A549 (cell line): ENCODE measurements at regions not wholly inside any gene's neighbourhood (a gene's known extent, or its start where the extent isn't known, plus 50 kb on each side); places are given as distances from the start of the nearest gene placed in this dataset.

Experiments used
- CEBPB ChIP-seq, 2 experiments: fragments of >200 bp in 1 of 2; sonication (Bioruptor Twin) in 1 of 2; formaldehyde crosslinking in 1 of 2; IDR thresholded peaks; 2 replicates each; pipeline ENCODE4 v1.6.1; 2012 to 2016
- CTCF ChIP-seq: fragments of >200 bp; sonication (Bioruptor Twin); formaldehyde crosslinking; IDR thresholded peaks from 3 replicates; pipeline ENCODE4 v1.5.1; 2016
- E2F6 ChIP-seq: IDR thresholded peaks from 2 replicates; pipeline ENCODE4 v1.6.1; 2012; ENCODE audit warnings: low read depth, borderline replicate concordance
- JUNB ChIP-seq: fragments of >200 bp; sonication (Bioruptor Twin); formaldehyde crosslinking; IDR thresholded peaks from 2 replicates; pipeline ENCODE4 v1.6.1; 2016
- KDM1A ChIP-seq: fragments of 200-600 bp; sonication (generic); IDR thresholded peaks from 2 replicates; pipeline ENCODE4 v1.6.1; 2016; ENCODE audit warnings: low read depth, mild to moderate bottlenecking
- MAZ ChIP-seq: fragments of 150-350 bp; IDR thresholded peaks from 2 replicates; pipeline ENCODE4 v1.6.1; 2014; ENCODE audit warnings: antibody characterized with exemption, low read depth, low read length, borderline replicate concordance
- MYC ChIP-seq: IDR thresholded peaks from 2 replicates; pipeline ENCODE4 v1.6.1; 2012; ENCODE audit warnings: mild to moderate bottlenecking, inconsistent platforms, low read length, improper control_type of control experiment, borderline replicate concordance
- NPAS2 ChIP-seq: fragments of 250-450 bp; sonication (Bioruptor Pico); IDR thresholded peaks from 2 replicates; pipeline ENCODE4 v1.8.0; 2022; ENCODE audit warnings: mild to moderate bottlenecking, moderate library complexity, borderline replicate concordance
- RAD21 ChIP-seq, 2 experiments: fragments of >200 bp in 1 of 2; sonication (Bioruptor Twin) in 1 of 2; formaldehyde crosslinking in 1 of 2; IDR thresholded peaks in 1 of 2; conservative IDR thresholded peaks in 1 of 2; 2 replicates in 1 of 2; 3 replicates in 1 of 2; pipeline ENCODE4 v1.6.1; 2012 to 2018; ENCODE audit warnings: inconsistent platforms in 1 of 2
- RCOR1 ChIP-seq: fragments of 150-350 bp; IDR thresholded peaks from 2 replicates; pipeline ENCODE4 v1.6.1; 2014; ENCODE audit warnings: antibody characterized with exemption, low read length, low read depth
- RFX5 ChIP-seq: fragments of 450-650 bp; IDR thresholded peaks from 2 replicates; pipeline ENCODE4 v1.7.1; 2014; ENCODE audit warnings: antibody characterized with exemption, mild to moderate bottlenecking, moderate library complexity
- TF ChIP-seq, protein P1 (sequence below): IDR thresholded peaks from 2 replicates; pipeline ENCODE4 v1.6.1; 2012
- TF ChIP-seq, protein P2 (sequence below): IDR thresholded peaks from 2 replicates; pipeline ENCODE4 v1.6.1; 2012

DNA sequence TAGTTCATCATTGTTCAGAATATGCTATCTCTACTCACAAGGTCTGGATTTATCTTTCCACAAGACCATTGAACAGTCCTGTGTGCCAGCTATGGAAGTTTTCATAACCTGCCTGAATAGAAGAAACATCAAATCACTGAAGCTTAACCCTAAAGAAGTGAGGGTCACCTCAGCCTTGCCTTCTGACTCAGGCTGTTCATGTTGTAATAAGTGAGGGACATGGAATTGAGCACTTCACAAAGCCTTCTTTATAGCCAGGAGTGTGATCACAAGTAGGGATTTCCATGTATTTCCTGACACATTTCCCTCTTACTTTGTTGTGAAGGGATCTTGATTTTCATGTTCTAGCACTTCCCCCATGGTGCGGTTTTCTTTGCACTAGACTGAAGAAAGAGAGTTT lies 577.5 kb upstream of the WWC1 start:
- no peak for TF ChIP-seq CTCF
- TF ChIP-seq, protein P1, sequence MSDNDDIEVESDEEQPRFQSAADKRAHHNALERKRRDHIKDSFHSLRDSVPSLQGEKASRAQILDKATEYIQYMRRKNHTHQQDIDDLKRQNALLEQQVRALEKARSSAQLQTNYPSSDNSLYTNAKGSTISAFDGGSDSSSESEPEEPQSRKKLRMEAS: no peak
- no peak for TF ChIP-seq RCOR1
- no peak for TF ChIP-seq CEBPB (IDR thresholded peaks at IDR 0.05)
- no peak for TF ChIP-seq RFX5
- TF ChIP-seq MYC: no peak
- no peak for TF ChIP-seq MAZ
- TF ChIP-seq, protein P2, sequence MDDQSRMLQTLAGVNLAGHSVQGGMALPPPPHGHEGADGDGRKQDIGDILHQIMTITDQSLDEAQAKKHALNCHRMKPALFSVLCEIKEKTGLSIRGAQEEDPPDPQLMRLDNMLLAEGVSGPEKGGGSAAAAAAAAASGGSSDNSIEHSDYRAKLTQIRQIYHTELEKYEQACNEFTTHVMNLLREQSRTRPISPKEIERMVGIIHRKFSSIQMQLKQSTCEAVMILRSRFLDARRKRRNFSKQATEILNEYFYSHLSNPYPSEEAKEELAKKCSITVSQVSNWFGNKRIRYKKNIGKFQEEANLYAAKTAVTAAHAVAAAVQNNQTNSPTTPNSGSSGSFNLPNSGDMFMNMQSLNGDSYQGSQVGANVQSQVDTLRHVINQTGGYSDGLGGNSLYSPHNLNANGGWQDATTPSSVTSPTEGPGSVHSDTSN: no peak
- no peak for TF ChIP-seq NPAS2 (CRISPR knock-in tag)
- TF ChIP-seq RAD21 (conservative IDR thresholded peaks at IDR 0.05 in 1 of 2, IDR thresholded peaks at IDR 0.05 in 1 of 2): no peak
- no peak for TF ChIP-seq JUNB
- no peak for TF ChIP-seq E2F6
- TF ChIP-seq KDM1A: no peak
